ENCODE measurements at regions not wholly inside any gene's neighbourhood (a gene's known extent, or its start where the extent isn't known, plus 50 kb on each side); places are given as distances from the start of the nearest gene placed in this dataset.

DNA sequence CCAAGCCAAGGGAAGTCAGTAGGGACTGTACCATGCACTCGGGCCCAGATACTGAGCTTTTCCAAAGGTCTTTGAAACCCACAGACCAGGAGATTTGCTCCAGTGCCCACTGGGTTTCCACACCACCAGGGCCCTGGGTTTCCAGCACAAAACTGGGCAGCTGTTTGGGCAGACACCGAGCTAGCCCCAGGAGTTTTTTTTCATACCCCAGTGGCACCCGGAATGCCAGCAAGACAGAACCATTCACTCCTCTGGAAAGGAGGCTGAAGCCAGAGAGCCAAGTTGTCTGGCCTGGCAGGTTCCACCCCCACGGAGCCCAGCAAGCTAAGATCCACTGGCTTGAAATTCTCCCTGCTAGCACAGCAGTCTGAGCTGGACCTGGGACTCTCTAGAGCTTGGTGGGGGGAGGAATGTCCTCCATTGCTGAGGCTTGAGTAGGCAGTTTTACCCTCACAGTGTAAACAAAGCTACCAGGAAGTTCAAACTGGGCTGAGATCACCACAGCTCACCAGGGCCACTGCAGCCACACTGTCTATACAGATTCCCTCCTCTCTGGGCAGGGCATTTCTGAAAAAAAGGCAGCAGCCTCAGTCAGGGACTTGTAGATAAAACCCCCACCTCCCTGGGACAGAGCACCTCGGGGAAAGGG is 793.7 kb downstream of the RPS29 start:
- Histone ChIP-seq H3K4me3 (no peak overlapping the region), H3K27ac (no peak overlapping the region), H3K4me1 (replicated peaks in 1 of 2) (no peaks in the 10 kb centered on the region)
- in situ Hi-C loops (cut with MboI; ENCODE audit: low pct_unique_long_range_greater_than_20kb in 2 of 9, low sequenced_read_pairs in 9 of 9, unreplicated experiment in 9 of 9) = no loop called here
- no peak for ATAC-seq (replicated peaks in 6 of 8)
- 0 to 60% (median 60%) methylated on average over 1 to 2 of the region's 5 CpGs; no CpG with 5 or more reads in 7 of the 10 experiments for WGBS, 10 experiments

DNA sequence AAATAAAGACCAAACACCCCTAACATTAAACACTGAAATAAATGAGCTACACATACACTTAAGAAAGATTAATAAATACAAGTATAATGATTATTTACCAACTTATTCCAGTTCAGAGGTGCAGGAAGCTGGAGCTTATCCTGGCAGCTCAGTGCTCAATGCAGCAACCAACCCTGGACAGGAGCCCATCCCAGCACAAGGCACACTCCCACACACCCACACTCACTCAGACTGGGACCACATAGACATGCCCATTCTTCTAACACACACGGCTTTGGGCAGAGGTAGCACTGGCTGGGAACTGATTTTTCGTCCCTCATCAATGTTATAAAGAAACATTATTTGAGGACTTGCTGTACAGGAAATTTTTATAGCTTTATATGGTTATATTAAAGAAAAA is 797.4 kb downstream of the RPS29 start:
- no peak for ATAC-seq (replicated peaks in 6 of 8)
- in situ Hi-C loops (cut with MboI; ENCODE audit: low pct_unique_long_range_greater_than_20kb in 2 of 9, low sequenced_read_pairs in 9 of 9, unreplicated experiment in 9 of 9) = no loop called here
- H3K27ac ChIP-seq = no peak overlapping the region
- no peak overlapping the region for H3K4me3 ChIP-seq
- no peaks in the 10 kb centered on the region for H3K4me1 ChIP-seq (replicated peaks in 1 of 2)
- 0 to 100% (median 58%) methylated on average over 1 to 2 of the region's 2 CpGs; no CpG with 5 or more reads in 1 of the 10 experiments for WGBS, 10 experiments

DNA sequence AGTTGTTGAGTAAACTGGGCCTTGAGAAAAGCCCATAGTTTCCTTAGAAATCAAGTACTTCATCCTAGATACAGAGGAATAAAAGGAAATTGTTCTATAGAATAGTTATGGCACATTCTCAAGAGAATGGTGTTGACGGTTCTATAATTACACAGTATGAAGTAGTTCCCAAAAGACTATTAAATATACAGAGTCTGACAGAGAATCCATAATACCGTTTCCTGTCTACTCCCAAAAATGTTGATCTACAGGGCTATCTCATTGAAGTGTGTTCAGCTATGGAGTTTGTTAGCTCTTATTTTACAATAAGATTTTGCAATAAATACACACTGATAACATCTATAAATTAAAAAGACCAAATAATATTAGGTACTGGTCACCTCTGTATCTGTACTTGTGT is 799.7 kb downstream of the RPS29 start:
- Histone ChIP-seq H3K27ac (no peak overlapping the region), H3K4me3 (no peak overlapping the region), H3K4me1 (replicated peaks in 1 of 2) (no peaks in the 10 kb centered on the region)
- 7 to 94% (median 73%) methylated on average over 1 to 2 of the region's 2 CpGs for WGBS, 10 experiments
- in situ Hi-C loops (cut with MboI; ENCODE audit: low pct_unique_long_range_greater_than_20kb in 2 of 9, low sequenced_read_pairs in 9 of 9, unreplicated experiment in 9 of 9) = no loop called here
- peak in 1 of 8 experiments; percentile 56 for ATAC-seq (replicated peaks in 6 of 8)

DNA sequence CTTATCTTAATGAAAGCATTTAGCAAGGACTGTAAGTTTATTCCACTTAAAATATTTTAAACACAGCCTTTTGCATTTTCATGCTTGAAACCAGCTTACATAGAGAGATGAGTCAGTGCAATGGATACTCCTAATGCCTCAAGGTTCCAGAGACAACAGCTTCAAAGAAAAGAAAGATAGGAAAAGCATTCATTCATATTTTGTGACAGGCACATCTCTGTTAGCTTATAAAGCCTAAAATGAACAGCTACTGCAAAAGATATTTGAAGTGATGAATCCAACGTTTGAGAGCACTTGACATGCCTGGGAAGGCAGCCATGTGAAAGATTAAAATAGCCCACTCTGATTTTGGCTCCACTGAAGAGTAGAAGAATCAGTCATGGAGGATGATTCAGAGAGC is 814.5 kb downstream of the RPS29 start:
- no peak overlapping the region for H3K4me3 ChIP-seq
- H3K27ac ChIP-seq = no peak overlapping the region
- 0 to 89% (median 81%) methylated on average over 1 of the region's 1 CpG; no CpG with 5 or more reads in 4 of the 10 experiments for WGBS, 10 experiments
- no peaks in the 10 kb centered on the region for H3K4me1 ChIP-seq (replicated peaks in 1 of 2)
- no peak for ATAC-seq (replicated peaks in 6 of 8)
- in situ Hi-C loops (cut with MboI; ENCODE audit: low pct_unique_long_range_greater_than_20kb in 2 of 9, low sequenced_read_pairs in 9 of 9, unreplicated experiment in 9 of 9) = no loop called here

DNA sequence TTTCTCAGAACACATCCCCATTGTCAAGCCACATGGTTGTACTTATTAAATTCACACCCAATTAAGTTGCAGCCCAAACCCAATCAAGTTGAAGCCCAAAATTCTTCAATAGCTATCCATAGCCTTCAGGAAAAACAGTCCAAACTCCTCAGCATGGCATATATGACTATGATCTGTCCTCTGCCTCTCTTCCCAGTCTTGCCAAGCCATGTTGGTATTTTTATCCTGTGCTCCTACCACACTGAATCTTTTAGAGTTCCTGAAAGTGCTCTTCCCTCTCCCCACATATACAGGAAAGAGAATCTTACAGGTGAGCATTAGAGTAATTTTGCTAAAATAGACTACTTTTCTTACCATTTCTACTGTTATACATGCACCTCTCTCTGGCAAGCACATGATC is 834.9 kb downstream of the RPS29 start:
- no peak overlapping the region for H3K4me3 ChIP-seq
- ATAC-seq (replicated peaks in 6 of 8) = no peak
- H3K27ac ChIP-seq = no peak overlapping the region
- in situ Hi-C loops (cut with MboI; ENCODE audit: low pct_unique_long_range_greater_than_20kb in 2 of 9, low sequenced_read_pairs in 9 of 9, unreplicated experiment in 9 of 9) = no loop called here
- H3K4me1 ChIP-seq (replicated peaks in 1 of 2) = peaks cover 14 to 15% of the 10 kb centered on the region in 2 donors

DNA sequence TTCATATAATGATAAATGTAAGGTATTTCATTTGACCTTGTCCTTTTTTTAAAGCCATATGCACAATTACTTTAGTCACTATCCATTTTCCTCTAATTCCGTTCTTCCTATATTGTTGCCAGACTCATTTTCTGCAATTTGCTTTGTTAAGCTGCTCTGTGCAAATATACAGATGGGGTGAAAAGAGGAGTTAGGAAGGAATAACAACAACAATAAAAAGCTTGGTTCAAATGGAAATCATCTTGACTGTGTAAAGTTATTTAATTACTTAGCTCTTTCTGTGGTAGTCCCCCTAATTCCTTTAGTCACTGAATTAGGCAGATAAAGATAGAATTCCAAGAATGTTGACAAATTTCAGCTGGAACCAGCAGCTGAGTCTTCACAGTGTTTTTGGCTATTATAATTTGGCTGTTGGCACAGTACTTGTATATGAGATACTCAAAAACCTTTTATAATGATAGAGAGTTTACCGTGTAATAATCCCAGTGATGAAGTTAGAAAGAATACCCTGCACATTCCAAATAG is 838.0 kb downstream of the RPS29 start:
- peak in 2 of 8 experiments; percentile 21 to 39 for ATAC-seq (replicated peaks in 6 of 8)
- peaks cover 14 to 15% of the 10 kb centered on the region in 2 donors for H3K4me1 ChIP-seq (replicated peaks in 1 of 2)
- no peak overlapping the region for H3K4me3 ChIP-seq
- WGBS, 10 experiments = 6 to 91% (median 51%) methylated on average over 1 to 2 of the region's 2 CpGs
- no peak overlapping the region for H3K27ac ChIP-seq
- in situ Hi-C loops (cut with MboI; ENCODE audit: low pct_unique_long_range_greater_than_20kb in 2 of 9, low sequenced_read_pairs in 9 of 9, unreplicated experiment in 9 of 9) = no loop called here

DNA sequence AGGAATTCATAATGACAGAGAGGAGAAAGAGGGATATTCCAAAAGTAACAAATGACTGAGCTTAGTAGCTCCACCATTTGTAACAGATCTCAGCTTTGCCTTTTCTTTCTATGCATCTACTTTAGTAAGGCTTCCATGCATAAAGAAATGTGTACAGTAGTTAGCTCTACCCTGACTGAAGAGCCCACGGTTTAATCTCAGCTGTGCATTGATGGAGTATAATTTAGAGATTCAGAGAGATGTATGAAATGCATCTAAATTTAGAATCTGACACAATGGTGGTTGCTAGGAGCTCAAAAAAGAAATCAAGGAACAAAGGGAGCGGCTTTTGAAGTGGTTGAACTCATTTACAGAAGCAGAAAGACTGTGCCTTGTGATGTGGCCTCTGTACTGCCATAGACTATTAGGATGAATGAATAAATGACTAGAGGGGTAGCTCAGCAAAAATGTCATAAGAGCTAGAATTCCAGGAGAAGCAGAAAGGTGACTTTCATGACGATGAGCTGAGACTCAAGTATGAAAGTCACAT is 838.6 kb downstream of the RPS29 start:
- no peak overlapping the region for H3K27ac ChIP-seq
- in situ Hi-C loops (cut with MboI; ENCODE audit: low pct_unique_long_range_greater_than_20kb in 2 of 9, low sequenced_read_pairs in 9 of 9, unreplicated experiment in 9 of 9) = no loop called here
- 0 to 58% (median 16%) methylated on average over 1 to 3 of the region's 3 CpGs; no CpG with 5 or more reads in 1 of the 10 experiments for whole genome bisulfite sequencing, 10 experiments

DNA sequence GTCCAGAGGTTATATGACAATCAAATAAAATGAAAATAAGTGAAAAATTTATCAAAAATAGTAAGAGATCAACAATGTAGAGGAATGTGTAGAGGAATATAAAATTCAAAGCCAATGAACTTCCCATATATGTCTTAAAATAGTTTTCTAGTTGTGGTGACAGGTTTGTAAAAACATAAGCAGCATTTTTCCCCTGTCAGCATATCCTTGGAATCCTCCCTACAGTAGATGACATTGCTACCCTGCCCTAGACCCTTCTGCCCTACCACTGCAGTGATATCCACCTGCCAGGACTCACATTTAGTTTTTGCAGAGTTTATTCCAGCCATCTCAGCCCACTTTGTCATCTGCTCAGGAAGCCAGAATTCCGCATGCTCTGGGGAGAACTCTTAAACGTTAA is 842.0 kb downstream of the RPS29 start:
- WGBS, 10 experiments = 0 to 75% (median 20%) methylated on average over 1 to 2 of the region's 2 CpGs; no CpG with 5 or more reads in 5 of the 10 experiments
- in situ Hi-C loops (cut with MboI; ENCODE audit: low pct_unique_long_range_greater_than_20kb in 2 of 9, low sequenced_read_pairs in 9 of 9, unreplicated experiment in 9 of 9) = no loop called here
- Histone ChIP-seq H3K27ac (no peak overlapping the region), H3K4me3 (no peak overlapping the region), H3K4me1 (replicated peaks in 1 of 2) (peaks cover 14 to 15% of the 10 kb centered on the region in 2 donors)
- ATAC-seq (replicated peaks in 6 of 8) = no peak

More for the DNA sequence above, 838.6 kb downstream of the RPS29 start:
- peak in 5 of 8 experiments; percentile 95 to 97 (median 97) for ATAC-seq (replicated peaks in 6 of 8)
- peaks cover 14 to 15% of the 10 kb centered on the region in 2 donors for H3K4me1 ChIP-seq (replicated peaks in 1 of 2)
- no peak overlapping the region for H3K4me3 ChIP-seq

DNA sequence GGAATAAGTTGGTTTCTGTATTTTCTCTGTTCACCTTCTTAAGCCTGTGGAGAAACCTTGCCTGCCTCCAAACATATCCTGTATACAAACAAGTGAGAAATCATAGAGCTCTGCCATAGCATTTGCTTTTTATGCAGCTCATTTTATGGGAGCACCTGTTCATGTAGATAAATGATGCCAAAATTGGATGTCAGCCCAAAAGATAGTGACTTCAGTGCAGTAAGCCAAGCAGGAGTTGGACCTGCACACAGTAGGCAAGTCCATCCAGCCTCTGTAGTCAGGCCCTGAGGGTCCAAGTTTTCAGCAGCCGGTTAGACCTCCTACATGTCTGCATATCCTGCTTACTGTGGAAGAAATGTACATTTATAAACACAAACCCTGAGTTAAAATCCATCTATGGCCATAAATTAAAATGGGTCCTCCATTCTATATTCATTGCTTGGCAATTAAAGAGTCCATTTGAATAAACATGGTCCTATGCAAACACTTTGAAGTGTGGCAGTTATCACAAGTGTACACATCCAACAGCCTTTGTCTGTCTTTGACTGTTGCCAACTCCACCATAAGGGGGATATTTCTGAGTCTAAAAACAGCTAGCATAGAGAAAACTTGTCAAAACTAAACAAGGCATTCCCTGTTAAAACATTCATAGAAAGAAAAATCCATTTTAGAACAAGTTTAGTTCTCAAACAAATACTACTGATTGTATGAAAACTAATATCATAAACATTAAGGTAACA is 847.8 kb downstream of the RPS29 start:
- WGBS, 10 experiments = 0 to 100% (median 36%) methylated on average over 1 of the region's 1 CpG; no CpG with 5 or more reads in 6 of the 10 experiments
- Histone ChIP-seq H3K4me3 (no peak overlapping the region), H3K27ac (no peak overlapping the region), H3K4me1 (replicated peaks in 1 of 2) (no peaks in the 10 kb centered on the region)
- ATAC-seq (replicated peaks in 6 of 8) = no peak
- in situ Hi-C loops (cut with MboI; ENCODE audit: low pct_unique_long_range_greater_than_20kb in 2 of 9, low sequenced_read_pairs in 9 of 9, unreplicated experiment in 9 of 9) = no loop called here

DNA sequence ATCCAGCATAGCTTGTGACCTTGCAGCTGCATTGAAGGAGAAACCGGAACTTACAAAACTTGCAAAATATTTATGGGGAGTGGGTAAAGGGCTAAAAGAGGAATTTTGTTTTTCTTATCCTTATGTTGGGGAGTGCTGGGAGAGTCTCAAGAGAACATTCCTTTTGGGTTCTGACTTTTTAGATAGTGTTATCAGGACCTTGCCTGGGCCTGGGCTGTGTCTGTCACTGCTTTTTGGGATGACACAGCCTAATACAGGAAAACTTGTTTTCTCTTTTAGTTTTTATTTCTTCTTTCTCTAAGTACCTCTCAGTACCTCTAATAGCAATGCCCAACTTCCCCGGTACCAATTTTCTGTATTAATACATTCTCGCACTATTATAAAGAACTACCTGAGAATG is 850.6 kb downstream of the RPS29 start:
- H3K4me3 ChIP-seq = no peak overlapping the region
- no peak for ATAC-seq (replicated peaks in 6 of 8)
- in situ Hi-C loops (cut with MboI; ENCODE audit: low pct_unique_long_range_greater_than_20kb in 2 of 9, low sequenced_read_pairs in 9 of 9, unreplicated experiment in 9 of 9) = no loop called here
- H3K4me1 ChIP-seq (replicated peaks in 1 of 2) = no peaks in the 10 kb centered on the region
- no peak overlapping the region for H3K27ac ChIP-seq
- 54 to 100% (median 90%) methylated on average over 1 to 3 of the region's 3 CpGs for WGBS, 10 experiments

DNA sequence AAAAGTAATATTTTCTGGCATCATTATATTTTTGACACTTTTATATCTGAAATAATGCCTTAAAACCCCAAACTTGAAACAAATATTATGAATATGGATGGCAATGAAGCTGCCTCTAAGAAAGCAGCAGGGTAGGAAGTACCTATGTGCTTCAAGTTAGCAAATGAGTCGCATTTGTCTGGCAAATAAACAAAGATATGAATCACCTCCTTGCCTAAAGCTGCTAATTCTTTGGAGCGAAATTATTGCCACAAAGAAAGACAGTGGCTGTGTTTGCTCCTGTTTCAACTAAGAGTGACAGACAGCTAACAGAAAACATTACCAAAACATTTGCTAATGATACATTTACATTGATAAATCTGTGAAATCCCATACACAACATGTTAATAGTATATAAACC is 854.9 kb downstream of the RPS29 start:
- 0 to 100% (median 76%) methylated on average over 1 to 2 of the region's 2 CpGs; no CpG with 5 or more reads in 1 of the 10 experiments for WGBS, 10 experiments
- in situ Hi-C loops (cut with MboI; ENCODE audit: low pct_unique_long_range_greater_than_20kb in 2 of 9, low sequenced_read_pairs in 9 of 9, unreplicated experiment in 9 of 9) = no loop called here

DNA sequence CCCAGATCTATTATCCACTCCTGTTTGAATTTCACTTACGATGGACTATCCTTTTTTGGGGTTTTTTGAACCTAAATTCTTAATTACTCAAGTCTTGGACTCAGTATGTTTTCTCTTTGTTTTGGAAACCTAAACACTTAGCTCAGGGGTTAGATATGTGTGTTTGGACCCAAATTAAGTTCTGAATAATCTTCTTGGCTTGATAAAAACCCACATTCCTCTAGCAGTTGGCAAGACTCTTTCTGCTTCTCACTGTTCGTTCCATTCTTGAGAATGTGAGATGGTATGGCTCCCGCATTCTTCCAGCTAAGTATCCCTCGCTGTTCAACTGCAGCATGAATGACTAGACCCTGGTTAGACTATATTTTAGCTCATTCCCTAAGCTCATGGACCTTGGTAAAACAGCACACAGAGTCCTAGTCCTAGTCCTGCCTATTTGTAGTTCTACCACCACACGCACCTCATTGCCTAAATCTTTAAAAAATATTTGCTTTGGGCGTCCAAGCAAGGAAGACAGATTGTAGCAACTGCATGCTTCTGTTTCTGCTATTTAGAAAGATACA is 860.0 kb downstream of the RPS29 start:
- in situ Hi-C loops (cut with MboI; ENCODE audit: low pct_unique_long_range_greater_than_20kb in 2 of 9, low sequenced_read_pairs in 9 of 9, unreplicated experiment in 9 of 9) = no loop called here
- Histone ChIP-seq H3K4me3 (no peak overlapping the region), H3K4me1 (replicated peaks in 1 of 2) (no peaks in the 10 kb centered on the region), H3K27ac (no peak overlapping the region)
- 10 to 100% (median 77%) methylated on average over 1 to 6 of the region's 6 CpGs for WGBS, 10 experiments
- ATAC-seq (replicated peaks in 6 of 8) = no peak

More for the DNA sequence above, 854.9 kb downstream of the RPS29 start:
- no peak for ATAC-seq (replicated peaks in 6 of 8)
- no peak overlapping the region for H3K27ac ChIP-seq
- H3K4me1 ChIP-seq (replicated peaks in 1 of 2) = no peaks in the 10 kb centered on the region
- H3K4me3 ChIP-seq = no peak overlapping the region

DNA sequence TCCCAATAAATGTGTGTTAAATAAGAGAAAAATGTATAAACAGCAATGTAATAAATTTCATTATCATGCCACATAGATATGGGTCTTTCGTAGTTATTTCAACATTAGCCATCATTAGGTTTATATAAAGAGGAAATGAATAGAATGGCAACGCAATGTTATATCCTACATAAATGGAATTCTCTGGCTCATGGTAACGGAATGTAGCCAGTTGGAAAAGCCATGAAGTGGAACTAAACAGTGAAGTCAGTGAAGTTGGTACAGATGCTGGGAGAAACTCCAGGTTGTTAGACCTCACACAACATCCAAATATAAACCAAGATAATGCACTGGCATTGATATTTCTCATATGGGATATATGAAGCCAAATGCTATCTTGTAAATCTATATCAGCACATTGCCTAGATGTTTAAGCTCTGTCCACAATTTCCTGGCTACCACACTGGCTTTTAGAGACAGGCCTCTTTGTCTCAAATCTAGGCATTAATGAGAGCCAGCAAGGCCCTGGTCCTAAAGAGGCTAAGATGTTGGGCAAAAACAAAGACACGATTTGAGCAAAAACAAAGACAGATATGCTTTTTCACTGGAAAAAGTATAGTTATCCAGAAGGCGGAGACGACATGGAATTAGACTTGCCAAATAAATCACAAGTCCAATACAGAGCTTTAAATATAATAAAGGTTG is 861.0 kb downstream of the RPS29 start:
- Histone ChIP-seq H3K27ac (no peak overlapping the region), H3K4me3 (no peak overlapping the region), H3K4me1 (replicated peaks in 1 of 2) (no peaks in the 10 kb centered on the region)
- 15 to 91% (median 84%) methylated on average over 4 to 6 of the region's 6 CpGs for WGBS, 10 experiments
- no peak for ATAC-seq (replicated peaks in 6 of 8)
- in situ Hi-C loops (cut with MboI; ENCODE audit: low pct_unique_long_range_greater_than_20kb in 2 of 9, low sequenced_read_pairs in 9 of 9, unreplicated experiment in 9 of 9) = no loop called here

All from motor neuron (in vitro differentiated cells).